ENCODE measurements at regions not wholly inside any gene's neighbourhood (a gene's known extent, or its start where the extent isn't known, plus 50 kb on each side); places are given as distances from the start of the nearest gene placed in this dataset.

DNA sequence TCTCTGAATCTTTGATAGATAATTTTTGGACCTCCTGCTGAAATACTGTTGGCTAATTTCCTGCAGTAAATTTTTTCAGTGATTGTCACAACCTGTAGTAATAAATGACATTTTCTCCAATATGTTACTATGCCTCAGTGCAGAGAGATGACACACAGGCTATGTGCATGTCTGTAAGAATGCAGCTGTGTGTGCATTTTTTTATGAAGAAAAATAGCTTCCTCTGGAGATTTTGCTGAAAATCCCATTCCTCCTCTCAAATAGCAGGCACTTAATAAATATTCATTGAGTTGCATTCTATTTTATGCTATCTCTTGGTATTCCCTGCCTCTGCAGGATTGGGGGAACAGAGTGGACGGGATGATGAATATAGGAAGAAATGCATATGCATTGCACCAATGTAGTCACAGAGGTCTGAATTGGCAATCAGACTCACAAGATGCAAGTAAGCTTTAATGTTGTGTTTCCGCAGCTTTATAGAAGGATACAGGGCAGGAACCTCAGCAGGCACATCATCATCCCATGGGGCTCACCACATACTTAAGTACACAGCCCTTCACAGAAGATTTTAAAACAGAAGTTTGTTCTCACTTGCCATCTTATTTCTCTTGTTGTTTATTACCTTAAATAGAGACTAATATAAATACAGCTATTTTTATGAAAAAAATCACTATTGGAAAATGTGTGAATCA lies 474.7 kb downstream of the EPM2A start:
- TF ChIP-seq, protein P1, sequence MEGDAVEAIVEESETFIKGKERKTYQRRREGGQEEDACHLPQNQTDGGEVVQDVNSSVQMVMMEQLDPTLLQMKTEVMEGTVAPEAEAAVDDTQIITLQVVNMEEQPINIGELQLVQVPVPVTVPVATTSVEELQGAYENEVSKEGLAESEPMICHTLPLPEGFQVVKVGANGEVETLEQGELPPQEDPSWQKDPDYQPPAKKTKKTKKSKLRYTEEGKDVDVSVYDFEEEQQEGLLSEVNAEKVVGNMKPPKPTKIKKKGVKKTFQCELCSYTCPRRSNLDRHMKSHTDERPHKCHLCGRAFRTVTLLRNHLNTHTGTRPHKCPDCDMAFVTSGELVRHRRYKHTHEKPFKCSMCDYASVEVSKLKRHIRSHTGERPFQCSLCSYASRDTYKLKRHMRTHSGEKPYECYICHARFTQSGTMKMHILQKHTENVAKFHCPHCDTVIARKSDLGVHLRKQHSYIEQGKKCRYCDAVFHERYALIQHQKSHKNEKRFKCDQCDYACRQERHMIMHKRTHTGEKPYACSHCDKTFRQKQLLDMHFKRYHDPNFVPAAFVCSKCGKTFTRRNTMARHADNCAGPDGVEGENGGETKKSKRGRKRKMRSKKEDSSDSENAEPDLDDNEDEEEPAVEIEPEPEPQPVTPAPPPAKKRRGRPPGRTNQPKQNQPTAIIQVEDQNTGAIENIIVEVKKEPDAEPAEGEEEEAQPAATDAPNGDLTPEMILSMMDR (IDR thresholded peaks at IDR 0.05): no peak
- TF ChIP-seq POLR2A (IDR thresholded peaks at IDR 0.05): no peak

Measured in Peyer's patch (tissue), 4 donors.